HL-60 (cell line): ENCODE measurements at regions not wholly inside any gene's neighbourhood (a gene's known extent, or its start where the extent isn't known, plus 50 kb on each side); places are given as distances from the start of the nearest gene placed in this dataset.

Experiments used
- CTCF ChIP-seq: IDR thresholded peaks from one replicate; pipeline ENCODE4 v1.5.1; 2011; ENCODE audit warnings: low read length, control low read depth, inconsistent platforms; ENCODE audit not compliant: insufficient read depth
- GABPA ChIP-seq: IDR thresholded peaks from 2 replicates; pipeline ENCODE4 v1.6.1; 2012; ENCODE audit warnings: low read depth
- POLR2AphosphoS5 ChIP-seq: IDR thresholded peaks from 2 replicates; pipeline ENCODE4 v1.6.1; 2012; ENCODE audit warnings: low read depth
- REST ChIP-seq: IDR thresholded peaks from 2 replicates; pipeline ENCODE4 v1.6.1; 2012; ENCODE audit warnings: low read depth; ENCODE audit not compliant: insufficient replicate concordance
- SPI1 ChIP-seq: IDR thresholded peaks from 2 replicates; pipeline ENCODE4 v1.6.1; 2012; ENCODE audit warnings: low read depth, mild to moderate bottlenecking, borderline replicate concordance

- TF ChIP-seq CTCF (no peak), REST (no peak), POLR2AphosphoS5 (no peak), SPI1 (no peak), GABPA (no peak)
These were observed 258.9 kb upstream of the TNP1 start for GRCh38 chr2:217118559-217119284.
